WI38 (cell line): ENCODE measurements at regions not wholly inside any gene's neighbourhood (a gene's known extent, or its start where the extent isn't known, plus 50 kb on each side); places are given as distances from the start of the nearest gene placed in this dataset.

ENCODE experiments used
- H3K4me3 ChIP-seq: 2 replicates; pipeline ENCODE4 v1.5.1; 2011; ENCODE audit warnings: low read depth, mild to moderate bottlenecking, control low read depth, low read length
- TF ChIP-seq, protein P1 (sequence below): IDR thresholded peaks from 2 replicates; pipeline ENCODE4 v1.5.1; 2012; ENCODE audit warnings: low read depth, mild to moderate bottlenecking, control low read depth, low read length

DNA sequence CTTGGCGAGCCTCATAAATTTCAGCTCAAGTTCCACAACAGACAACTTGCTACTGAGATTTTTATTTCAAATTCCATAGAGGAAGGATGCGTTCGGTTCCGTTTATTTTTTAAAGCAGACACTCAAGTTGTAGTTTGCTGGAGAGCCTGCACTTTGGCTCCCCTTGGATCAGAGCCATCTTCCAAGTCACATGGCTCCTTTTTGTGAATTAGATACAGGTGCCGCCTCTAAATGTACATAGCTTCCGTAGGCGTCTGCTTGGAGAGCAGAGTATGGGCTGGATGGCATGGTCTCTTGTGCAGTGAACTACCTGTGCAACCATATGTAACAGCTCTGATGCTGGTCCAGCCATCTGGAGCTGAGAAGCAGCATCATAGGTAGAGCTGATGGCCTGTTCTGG lies 73.9 kb upstream of the WWC1 start:
- TF ChIP-seq, protein P1, sequence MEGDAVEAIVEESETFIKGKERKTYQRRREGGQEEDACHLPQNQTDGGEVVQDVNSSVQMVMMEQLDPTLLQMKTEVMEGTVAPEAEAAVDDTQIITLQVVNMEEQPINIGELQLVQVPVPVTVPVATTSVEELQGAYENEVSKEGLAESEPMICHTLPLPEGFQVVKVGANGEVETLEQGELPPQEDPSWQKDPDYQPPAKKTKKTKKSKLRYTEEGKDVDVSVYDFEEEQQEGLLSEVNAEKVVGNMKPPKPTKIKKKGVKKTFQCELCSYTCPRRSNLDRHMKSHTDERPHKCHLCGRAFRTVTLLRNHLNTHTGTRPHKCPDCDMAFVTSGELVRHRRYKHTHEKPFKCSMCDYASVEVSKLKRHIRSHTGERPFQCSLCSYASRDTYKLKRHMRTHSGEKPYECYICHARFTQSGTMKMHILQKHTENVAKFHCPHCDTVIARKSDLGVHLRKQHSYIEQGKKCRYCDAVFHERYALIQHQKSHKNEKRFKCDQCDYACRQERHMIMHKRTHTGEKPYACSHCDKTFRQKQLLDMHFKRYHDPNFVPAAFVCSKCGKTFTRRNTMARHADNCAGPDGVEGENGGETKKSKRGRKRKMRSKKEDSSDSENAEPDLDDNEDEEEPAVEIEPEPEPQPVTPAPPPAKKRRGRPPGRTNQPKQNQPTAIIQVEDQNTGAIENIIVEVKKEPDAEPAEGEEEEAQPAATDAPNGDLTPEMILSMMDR = no peak
- H3K4me3 ChIP-seq = no peak overlapping the region

DNA sequence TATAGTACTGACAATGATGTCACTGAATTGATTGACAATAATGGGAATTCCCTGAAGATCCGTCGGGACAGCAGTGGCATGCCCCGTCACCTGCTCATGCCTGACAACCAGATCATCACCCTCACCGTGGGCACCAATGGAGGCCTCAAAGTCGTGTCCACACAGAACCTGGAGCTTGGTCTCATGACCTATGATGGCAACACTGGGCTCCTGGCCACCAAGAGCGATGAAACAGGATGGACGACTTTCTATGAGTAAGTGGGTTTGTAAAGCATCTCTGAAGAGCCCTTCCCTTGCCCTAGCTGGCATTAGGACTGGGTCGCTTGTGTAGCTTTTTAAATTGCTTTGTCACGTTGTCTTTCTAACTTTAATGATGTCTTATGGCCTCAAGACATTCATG lies 72.7 kb upstream of the WWC1 start:
- TF ChIP-seq, protein P1 = no peak
- no peak overlapping the region for H3K4me3 ChIP-seq

DNA sequence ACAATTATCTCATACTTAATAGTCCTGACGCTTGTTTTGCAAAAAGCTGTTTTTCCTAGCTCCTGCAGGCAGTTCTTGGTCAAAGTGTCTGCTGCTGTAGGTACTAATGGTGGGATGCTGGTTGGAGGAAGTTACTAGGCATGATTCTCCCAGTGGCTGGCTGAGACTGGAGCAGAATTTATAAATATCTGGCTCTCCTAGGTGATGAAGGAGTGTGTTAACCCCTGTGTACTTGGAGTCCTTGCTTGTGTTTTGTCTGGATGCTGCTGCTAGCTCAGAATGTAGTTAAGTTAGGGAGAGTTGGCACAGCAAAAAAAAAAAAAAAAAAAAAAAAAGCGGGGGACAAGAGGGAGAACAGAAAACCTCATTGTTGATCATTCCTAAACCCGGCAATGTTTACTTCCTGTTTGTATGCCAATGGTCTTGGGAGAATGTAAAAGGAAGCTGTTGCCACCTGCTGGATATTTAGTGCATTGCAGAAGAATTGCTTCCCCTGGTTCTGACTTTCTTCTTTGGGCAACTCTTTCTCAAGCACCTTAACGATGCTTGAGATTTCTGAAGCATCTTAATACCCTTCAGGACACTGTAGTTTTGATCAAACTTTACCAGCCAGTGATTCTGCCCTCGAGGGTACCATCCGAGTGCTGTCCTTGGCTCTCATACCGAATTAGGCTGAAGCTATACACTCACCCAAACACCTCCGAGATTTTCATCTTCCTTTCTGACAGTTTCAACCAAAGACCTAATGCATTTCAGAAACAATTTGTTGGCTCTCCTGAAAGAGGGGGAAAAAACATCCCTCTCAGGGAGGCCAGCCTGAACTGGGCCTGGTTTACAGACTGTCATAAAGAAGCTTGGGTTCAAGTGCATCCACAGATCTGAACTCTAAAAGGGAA lies 71.7 kb upstream of the WWC1 start:
- TF ChIP-seq, protein P1 = peak; percentile 68; the same call in 1 of the 2 replicates
- H3K4me3 ChIP-seq = peak overlapping the region; percentile 29; the same call in 1 of the 2 replicates

DNA sequence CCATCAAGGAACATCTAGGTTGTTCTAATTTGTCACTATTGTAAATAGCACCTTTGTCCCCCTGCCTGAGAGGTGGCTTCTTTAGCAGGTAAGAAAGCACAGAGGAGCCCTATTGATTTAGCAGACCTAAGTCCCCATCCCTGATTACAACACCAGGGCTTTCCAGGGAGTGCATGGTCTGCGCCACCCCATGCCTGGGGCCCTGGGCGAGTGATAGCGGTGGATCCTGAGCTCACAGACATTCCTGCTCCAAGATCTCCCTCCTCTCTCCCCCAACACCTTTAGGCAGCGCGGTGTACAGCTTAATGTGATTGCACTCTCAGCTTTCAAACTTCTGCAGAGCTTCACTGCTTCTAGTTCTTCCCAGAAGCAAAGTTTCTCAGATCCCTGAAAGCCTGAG lies 67.4 kb upstream of the WWC1 start:
- no peak overlapping the region for H3K4me3 ChIP-seq
- TF ChIP-seq, protein P1 = no peak

DNA sequence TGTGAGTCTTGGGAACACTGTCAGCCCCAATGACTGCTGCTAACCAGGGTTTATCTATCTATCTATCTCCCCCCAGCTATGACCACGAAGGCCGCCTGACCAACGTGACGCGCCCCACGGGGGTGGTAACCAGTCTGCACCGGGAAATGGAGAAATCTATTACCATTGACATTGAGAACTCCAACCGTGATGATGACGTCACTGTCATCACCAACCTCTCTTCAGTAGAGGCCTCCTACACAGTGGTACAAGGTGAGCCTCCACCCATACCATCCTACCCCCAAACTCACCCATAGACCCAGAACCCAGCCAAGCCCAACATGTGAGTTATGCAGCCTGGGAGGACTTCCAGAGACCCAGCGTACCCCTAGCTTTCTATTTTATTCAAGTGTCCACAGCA lies 65.4 kb upstream of the WWC1 start:
- TF ChIP-seq, protein P1 = no peak

DNA sequence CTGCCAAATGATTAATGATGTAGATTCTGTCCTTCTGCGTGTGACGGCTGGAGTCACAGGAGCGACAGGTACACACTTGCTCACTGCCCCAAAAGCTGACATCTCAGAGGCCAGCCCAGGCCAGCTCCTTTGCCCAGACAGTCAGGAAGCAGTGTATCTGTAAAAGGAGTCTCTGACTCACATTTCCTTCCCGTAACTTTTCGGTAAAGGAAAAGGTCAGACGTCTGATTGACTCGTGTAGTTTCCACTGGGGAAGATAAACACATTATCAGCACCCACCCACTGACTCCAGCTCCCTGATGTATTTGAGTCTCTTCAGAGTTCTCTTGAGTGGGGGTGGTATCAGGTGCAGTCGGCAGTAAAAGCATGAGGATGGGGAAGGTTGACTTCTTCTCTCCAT lies 64.4 kb upstream of the WWC1 start:
- TF ChIP-seq, protein P1 = no peak
- H3K4me3 ChIP-seq = no peak overlapping the region

More for the DNA sequence above, 65.4 kb upstream of the WWC1 start:
- H3K4me3 ChIP-seq = no peak overlapping the region

DNA sequence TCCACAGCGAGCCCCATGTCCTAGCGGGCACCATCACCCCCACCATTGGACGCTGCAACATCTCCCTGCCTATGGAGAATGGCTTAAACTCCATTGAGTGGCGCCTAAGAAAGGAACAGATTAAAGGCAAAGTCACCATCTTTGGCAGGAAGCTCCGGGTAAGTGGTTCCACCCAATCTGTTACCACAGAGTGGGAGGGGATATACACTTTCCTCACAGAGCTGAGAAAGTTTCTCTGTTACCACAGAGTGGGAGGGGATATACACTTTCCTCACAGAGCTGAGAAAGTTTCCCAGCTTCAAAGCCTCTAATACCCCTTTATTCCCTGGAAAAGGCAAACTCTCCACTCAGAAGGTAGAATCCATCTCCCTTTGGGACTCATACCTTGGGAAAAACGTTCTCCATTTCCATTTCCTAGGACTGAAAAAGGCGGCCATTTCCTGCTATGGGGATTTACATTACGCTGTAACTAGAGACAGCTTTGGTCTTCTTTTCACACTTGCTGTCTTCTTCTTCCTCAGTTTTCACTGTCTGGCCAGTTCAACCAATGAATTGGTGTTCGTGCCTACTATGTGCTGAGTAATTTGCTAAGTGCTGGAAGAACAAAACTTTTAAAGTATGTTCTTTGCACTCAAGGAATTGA lies 63.4 kb upstream of the WWC1 start:
- no peak overlapping the region for H3K4me3 ChIP-seq
- TF ChIP-seq, protein P1 = no peak
